ENCODE measurements at regions not wholly inside any gene's neighbourhood (a gene's known extent, or its start where the extent isn't known, plus 50 kb on each side); places are given as distances from the start of the nearest gene placed in this dataset.

- TF ChIP-seq CTCF (IDR thresholded peaks at IDR 0.05; ENCODE audit: insufficient read depth, low read length, poor library complexity, severe bottlenecking) = no peak
- no peak for TF ChIP-seq EZH2phosphoT487 (conservative IDR thresholded peaks at IDR 0.05; ENCODE audit: low read length)
Observed at GRCh38 chr9:18006591-18006990, 427.7 kb downstream of the SH3GL2 start.

Measured in SU-DHL-6 (cell line).